BJ (cell line): ENCODE measurements at regions not wholly inside any gene's neighbourhood (a gene's known extent, or its start where the extent isn't known, plus 50 kb on each side); places are given as distances from the start of the nearest gene placed in this dataset.

Experiments
- CTCF ChIA-PET: fragments of 350-600 bp; formaldehyde crosslinking; extraction: SDS; loops from one replicate; lab custom pipeline; 2021; ENCODE audit warnings: antibody characterized with exemption, inconsistent platforms; lab: Yijun Ruan, JAX
- POLR2A ChIA-PET: fragments of 300-600 bp; sonication (Branson Sonifier 250); formaldehyde crosslinking; extraction: SDS; loops from one replicate; lab custom pipeline; 2021; ENCODE audit warnings: antibody characterized with exemption; lab: Charles Lee
- DNase-seq: peaks from one replicate; pipeline ENCODE4 v3.0.0-alpha.2; 2011; ENCODE audit warnings: low read depth
- H3K27me3 ChIP-seq: 2 replicates; pipeline ENCODE4 v1.6.0; 2011; ENCODE audit warnings: low read length; ENCODE audit not compliant: control insufficient read depth, insufficient read depth
- H3K36me3 ChIP-seq: 2 replicates; pipeline ENCODE4 v1.5.1; 2011; ENCODE audit warnings: low read length; ENCODE audit not compliant: control insufficient read depth, insufficient read depth
- H3K4me3 ChIP-seq: 2 replicates; pipeline ENCODE4 v1.5.1; 2011; ENCODE audit warnings: low read depth, mild to moderate bottlenecking, control low read depth, low read length
- CTCF ChIP-seq: IDR thresholded peaks from 2 replicates; pipeline ENCODE4 v1.5.1; 2011; ENCODE audit warnings: low read depth, mild to moderate bottlenecking, control low read depth, inconsistent platforms, low read length, moderate library complexity; ENCODE audit not compliant: insufficient read depth

GRCh38 chr9:82073551-82074543, 85.3 kb downstream of the SPATA31D1 start:
- H3K4me3 ChIP-seq, result no peak overlapping the region
- no peak for DNase-seq
- no peaks in the 10 kb centered on the region for H3K36me3 ChIP-seq
- TF ChIP-seq CTCF, result no peak
- ChIA-PET CTCF (interaction anchor here (1.1 to 1.5 kb wide), 2 partner anchors 16 to 274 kb away, joined by 3 to 6 read pairs; no protein-coding TSS in a partner anchor), POLR2A (no interaction called here)
- no peaks in the 10 kb centered on the region for H3K27me3 ChIP-seq

GRCh38 chr9:82080265-82080664, 91.7 kb downstream of the SPATA31D1 start:
- no peak for TF ChIP-seq CTCF
- H3K27me3 ChIP-seq, result no peaks in the 10 kb centered on the region
- POLR2A ChIA-PET, result no interaction called here
- CTCF ChIA-PET, result no interaction called here
- no peak overlapping the region for H3K4me3 ChIP-seq
- no peaks in the 10 kb centered on the region for H3K36me3 ChIP-seq
- no peak for DNase-seq

GRCh38 chr9:82081496-82081895, 92.9 kb downstream of the SPATA31D1 start:
- no peaks in the 10 kb centered on the region for H3K27me3 ChIP-seq
- DNase-seq, result no peak
- ChIA-PET POLR2A (no interaction called here), CTCF (no interaction called here)
- H3K36me3 ChIP-seq, result no peaks in the 10 kb centered on the region
- no peak for TF ChIP-seq CTCF
- no peak overlapping the region for H3K4me3 ChIP-seq

- DNase-seq, result no peak
- POLR2A ChIA-PET, result interaction anchor here (0.6 kb wide), 1 partner anchor 44 kb away, joined by 3 read pairs; no protein-coding TSS in a partner anchor
- CTCF ChIA-PET, result interaction anchor here (1.2 to 1.8 kb wide), 2 partner anchors 19 to 22 kb away, joined by 3 to 6 read pairs; no protein-coding TSS in a partner anchor
Measured at GRCh38 chr9:82082563-82082962, 94.0 kb downstream of the SPATA31D1 start.

More at GRCh38 chr9:82082563-82082962, 94.0 kb downstream of the SPATA31D1 start:
- TF ChIP-seq CTCF, result no peak
- no peaks in the 10 kb centered on the region for H3K36me3 ChIP-seq
- H3K4me3 ChIP-seq, result no peak overlapping the region
- H3K27me3 ChIP-seq, result no peaks in the 10 kb centered on the region
